Lower leg skin (tissue), 4 donors: ENCODE measurements at regions not wholly inside any gene's neighbourhood (a gene's known extent, or its start where the extent isn't known, plus 50 kb on each side); places are given as distances from the start of the nearest gene placed in this dataset.

Experiments used
- DNase-seq, 2 donors: peaks; one replicate each; pipeline ENCODE4 v3.0.0-alpha.2; 2019; ENCODE audit warnings: low spot score in 2 of 2
- H3K4me3 ChIP-seq: fragments of 200-600 bp; sonication (generic); 2 replicates; pipeline ENCODE4 v1.5.1; 2017; ENCODE audit warnings: mild to moderate bottlenecking, low read depth; ENCODE audit not compliant: poor library complexity, severe bottlenecking
- POLR2A ChIP-seq, 2 donors: fragments of 450-650 bp; IDR thresholded peaks; one replicate each; pipeline ENCODE4 v1.6.1; 2016 to 2017; ENCODE audit warnings: antibody characterized with exemption in 2 of 2, mild to moderate bottlenecking in 1 of 2, moderate library complexity in 1 of 2
- WGBS, 2 donors: methylation state at CpG; one replicate each; pipeline ENCODE4 v1.1.5; 2018; 5-methylcytosine and 5-hydroxymethylcytosine counted together
- intact Hi-C: fragments of 100-400 bp; cut with DNase I; formaldehyde crosslinking; loops from one replicate; pipeline ENCODE4 v1.15.0; 2023; ENCODE audit warnings: low total_unique reads
- TF ChIP-seq, protein P1 (sequence below), 3 donors: fragments of 450-650 bp; IDR thresholded peaks; one replicate each; pipeline ENCODE4 v1.5.1; 2016; ENCODE audit warnings: antibody characterized with exemption in 3 of 3, mild to moderate bottlenecking in 3 of 3, moderate library complexity in 2 of 3

- WGBS, 2 donors, result 86 to 92% methylated on average over 1 of the region's 1 CpG
- DNase-seq, result no peak
- TF ChIP-seq, protein P1, sequence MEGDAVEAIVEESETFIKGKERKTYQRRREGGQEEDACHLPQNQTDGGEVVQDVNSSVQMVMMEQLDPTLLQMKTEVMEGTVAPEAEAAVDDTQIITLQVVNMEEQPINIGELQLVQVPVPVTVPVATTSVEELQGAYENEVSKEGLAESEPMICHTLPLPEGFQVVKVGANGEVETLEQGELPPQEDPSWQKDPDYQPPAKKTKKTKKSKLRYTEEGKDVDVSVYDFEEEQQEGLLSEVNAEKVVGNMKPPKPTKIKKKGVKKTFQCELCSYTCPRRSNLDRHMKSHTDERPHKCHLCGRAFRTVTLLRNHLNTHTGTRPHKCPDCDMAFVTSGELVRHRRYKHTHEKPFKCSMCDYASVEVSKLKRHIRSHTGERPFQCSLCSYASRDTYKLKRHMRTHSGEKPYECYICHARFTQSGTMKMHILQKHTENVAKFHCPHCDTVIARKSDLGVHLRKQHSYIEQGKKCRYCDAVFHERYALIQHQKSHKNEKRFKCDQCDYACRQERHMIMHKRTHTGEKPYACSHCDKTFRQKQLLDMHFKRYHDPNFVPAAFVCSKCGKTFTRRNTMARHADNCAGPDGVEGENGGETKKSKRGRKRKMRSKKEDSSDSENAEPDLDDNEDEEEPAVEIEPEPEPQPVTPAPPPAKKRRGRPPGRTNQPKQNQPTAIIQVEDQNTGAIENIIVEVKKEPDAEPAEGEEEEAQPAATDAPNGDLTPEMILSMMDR (IDR thresholded peaks at IDR 0.05), result no peak
- no peak for TF ChIP-seq POLR2A (IDR thresholded peaks at IDR 0.05)
Observed at GRCh38 chr2:15687243-15687642, 95.6 kb downstream of the DDX1 start.

GRCh38 chr2:15687720-15688119 lies 96.1 kb downstream of the DDX1 start:
- WGBS, 2 donors, result 89 to 93% methylated on average over 6 of the region's 6 CpGs
- no peak overlapping the region for H3K4me3 ChIP-seq
- intact Hi-C loops, result no loop called here
- no peak for DNase-seq
- no peak for TF ChIP-seq POLR2A (IDR thresholded peaks at IDR 0.05)
- TF ChIP-seq, protein P1 (IDR thresholded peaks at IDR 0.05), result no peak

More at GRCh38 chr2:15687243-15687642, 95.6 kb downstream of the DDX1 start:
- intact Hi-C loops, result no loop called here
- H3K4me3 ChIP-seq, result no peak overlapping the region

- intact Hi-C loops, result no loop called here
- TF ChIP-seq, protein P1 (IDR thresholded peaks at IDR 0.05), result no peak
- TF ChIP-seq POLR2A (IDR thresholded peaks at IDR 0.05), result no peak
- WGBS, 2 donors, result 48 to 58% methylated on average over 8 of the region's 8 CpGs
- DNase-seq, result no peak
- H3K4me3 ChIP-seq, result no peak overlapping the region
Observed at GRCh38 chr2:15688924-15689568, 97.4 kb downstream of the DDX1 start.

DNA sequence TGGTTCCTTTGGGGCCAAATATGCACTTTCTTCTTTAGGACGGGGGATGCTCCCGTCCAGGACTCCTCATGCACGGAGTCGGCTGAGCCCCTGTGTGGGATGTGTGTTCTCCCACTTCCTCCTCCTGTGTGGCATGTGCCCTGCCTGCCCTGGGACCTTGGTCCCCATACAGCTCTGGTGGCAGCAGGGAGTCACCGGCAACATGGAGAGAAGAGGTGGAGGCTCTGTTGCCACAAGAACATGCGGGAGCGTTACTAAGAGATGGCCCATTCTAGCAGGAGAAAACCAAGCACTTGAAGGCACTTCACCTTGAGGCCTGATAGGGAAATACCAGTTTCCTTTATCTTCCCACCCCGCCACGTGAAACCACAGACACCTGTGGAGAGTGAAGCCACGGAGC lies 98.0 kb downstream of the DDX1 start:
- H3K4me3 ChIP-seq, result no peak overlapping the region
- 80 to 82% methylated on average over 10 of the region's 10 CpGs for WGBS, 2 donors
- DNase-seq, result no peak
- intact Hi-C loops, result no loop called here
- TF ChIP-seq, protein P1 (IDR thresholded peaks at IDR 0.05), result no peak
- no peak for TF ChIP-seq POLR2A (IDR thresholded peaks at IDR 0.05)

- WGBS, 2 donors, result 85 to 91% methylated on average over 12 of the region's 12 CpGs
- no peak for DNase-seq
- TF ChIP-seq, protein P1 (IDR thresholded peaks at IDR 0.05), result no peak
- TF ChIP-seq POLR2A (IDR thresholded peaks at IDR 0.05), result no peak
- H3K4me3 ChIP-seq, result no peak overlapping the region
- intact Hi-C loops, result no loop called here
Observed at GRCh38 chr2:15691586-15692310, 100.1 kb downstream of the DDX1 start.
